Fibroblast of lung (primary cell): ENCODE measurements at regions not wholly inside any gene's neighbourhood (a gene's known extent, or its start where the extent isn't known, plus 50 kb on each side); places are given as distances from the start of the nearest gene placed in this dataset.

ENCODE experiments used
- DNase-seq, 2 donors: peaks; one replicate each; pipeline versions ENCODE4 v3.0.0 to v3.0.0-alpha.2; 2010; ENCODE audit warnings: low read depth in 2 of 2
- H2AFZ ChIP-seq: 2 replicates; pipeline ENCODE4 v1.5.1; 2012; ENCODE audit warnings: low read length, control low read depth, inconsistent platforms
- H3K27ac ChIP-seq: 2 replicates; pipeline ENCODE4 v1.5.1; 2011; ENCODE audit warnings: low read length, control low read depth; ENCODE audit not compliant: insufficient read depth
- H3K27me3 ChIP-seq: 2 replicates; pipeline ENCODE4 v1.5.1; 2011; ENCODE audit warnings: mild to moderate bottlenecking, low read length; ENCODE audit not compliant: control insufficient read depth, insufficient read depth
- H3K36me3 ChIP-seq: 2 replicates; pipeline ENCODE4 v1.5.1; 2011; ENCODE audit warnings: low read length; ENCODE audit not compliant: control insufficient read depth, insufficient read depth
- H3K4me1 ChIP-seq: 2 replicates; pipeline ENCODE4 v1.5.1; 2011; ENCODE audit warnings: low read length; ENCODE audit not compliant: control insufficient read depth, insufficient read depth; ENCODE audit errors: extremely low read depth
- H3K4me2 ChIP-seq: 2 replicates; pipeline ENCODE4 v1.5.1; 2011; ENCODE audit warnings: low read length, control low read depth; ENCODE audit not compliant: insufficient read depth; ENCODE audit errors: extremely low read depth
- H3K4me3 ChIP-seq, 4 experiments: fragments of 200-600 bp in 1 of 4; sonication (generic) in 1 of 4; replicated peaks in 1 of 4; 2 replicates each; pipeline ENCODE4 v1.5.1; 2011 to 2016; ENCODE audit warnings: low read length in 4 of 4, low read depth in 3 of 4, mild to moderate bottlenecking in 3 of 4, control low read depth in 2 of 4, inconsistent platforms in 1 of 4, mixed read lengths in 1 of 4; ENCODE audit not compliant: insufficient read depth in 1 of 4; ENCODE audit errors: control extremely low read depth in 1 of 4
- H3K79me2 ChIP-seq: 2 replicates; pipeline ENCODE4 v1.5.1; 2012; ENCODE audit warnings: mild to moderate bottlenecking, low read length, inconsistent platforms; ENCODE audit not compliant: control insufficient read depth, insufficient read depth
- H3K9ac ChIP-seq: 2 replicates; pipeline ENCODE4 v1.5.1; 2011; ENCODE audit warnings: mild to moderate bottlenecking, low read length, control low read depth; ENCODE audit not compliant: insufficient read depth
- H3K9me3 ChIP-seq: 2 replicates; pipeline ENCODE4 v1.5.1; 2012; ENCODE audit warnings: low read depth, low read length; ENCODE audit not compliant: control insufficient read depth, insufficient read depth
- H4K20me1 ChIP-seq: 2 replicates; pipeline ENCODE4 v1.5.1; 2011; ENCODE audit warnings: low read length; ENCODE audit not compliant: control insufficient read depth, insufficient read depth; ENCODE audit errors: extremely low read depth
- CTCF ChIP-seq, 2 donors: IDR thresholded peaks in 1 of 2; conservative IDR thresholded peaks in 1 of 2; 1 replicate in 1 of 2; 2 replicates in 1 of 2; pipeline ENCODE4 v1.5.1; 2011 to 2012; ENCODE audit warnings: low read length in 2 of 2, control low read depth in 1 of 2, inconsistent platforms in 1 of 2, low read depth in 1 of 2, mild to moderate bottlenecking in 1 of 2
- EZH2 ChIP-seq: IDR thresholded peaks from 2 replicates; pipeline ENCODE4 v1.5.1; 2012; ENCODE audit warnings: low read length, control low read depth, mild to moderate bottlenecking; ENCODE audit errors: missing control alignments

GRCh38 chr9:80070071-80070742 is 498.4 kb downstream of the TLE4 start:
- Histone ChIP-seq H3K79me2 (no peaks in the 10 kb centered on the region), H2AFZ (no peak overlapping the region), H3K4me3 (no peak overlapping the region), H4K20me1 (no peaks in the 10 kb centered on the region), H3K36me3 (no peaks in the 10 kb centered on the region), H3K9me3 (no peaks in the 10 kb centered on the region), H3K27ac (no peak overlapping the region), H3K9ac (no peak overlapping the region), H3K4me2 (no peak overlapping the region), H3K27me3 (no peaks in the 10 kb centered on the region), H3K4me1 (no peaks in the 10 kb centered on the region)
- no peak for DNase-seq
- TF ChIP-seq EZH2 (no peak), CTCF (conservative IDR thresholded peaks at IDR 0.05 in 1 of 2, IDR thresholded peaks at IDR 0.05 in 1 of 2; ENCODE audit: low read depth in 1 of 2, low read length in 2 of 2) (no peak)

- no peak for TF ChIP-seq CTCF (conservative IDR thresholded peaks at IDR 0.05 in 1 of 2, IDR thresholded peaks at IDR 0.05 in 1 of 2; ENCODE audit: low read depth in 1 of 2, low read length in 2 of 2)
- TF ChIP-seq EZH2, result no peak
- Histone ChIP-seq H3K9ac (no peak overlapping the region), H3K27ac (no peak overlapping the region), H3K79me2 (no peaks in the 10 kb centered on the region), H3K4me2 (no peak overlapping the region), H3K27me3 (no peaks in the 10 kb centered on the region), H2AFZ (no peak overlapping the region), H3K4me1 (peaks cover 2% of the 10 kb centered on the region), H3K9me3 (no peaks in the 10 kb centered on the region), H3K4me3 (no peak overlapping the region), H4K20me1 (no peaks in the 10 kb centered on the region), H3K36me3 (no peaks in the 10 kb centered on the region)
- no peak for DNase-seq
Observed at GRCh38 chr9:80066931-80067330, 495.2 kb downstream of the TLE4 start.

GRCh38 chr9:80062567-80062966 is 490.8 kb downstream of the TLE4 start:
- Histone ChIP-seq H3K4me1 (peaks cover 8% of the 10 kb centered on the region), H4K20me1 (no peaks in the 10 kb centered on the region), H3K27ac (peak overlapping the region; percentile 37), H3K9me3 (no peaks in the 10 kb centered on the region), H3K9ac (no peak overlapping the region), H3K4me2 (no peak overlapping the region), H2AFZ (no peak overlapping the region), H3K36me3 (no peaks in the 10 kb centered on the region), H3K4me3 (no peak overlapping the region), H3K27me3 (no peaks in the 10 kb centered on the region), H3K79me2 (no peaks in the 10 kb centered on the region)
- TF ChIP-seq EZH2, result no peak
- no peak for TF ChIP-seq CTCF (conservative IDR thresholded peaks at IDR 0.05 in 1 of 2, IDR thresholded peaks at IDR 0.05 in 1 of 2; ENCODE audit: low read depth in 1 of 2, low read length in 2 of 2)
- DNase-seq, result no peak
